WI38 (cell line): ENCODE measurements at regions not wholly inside any gene's neighbourhood (a gene's known extent, or its start where the extent isn't known, plus 50 kb on each side); places are given as distances from the start of the nearest gene placed in this dataset.

Experiments
- H3K4me3 ChIP-seq: 2 replicates; pipeline ENCODE4 v1.5.1; 2011; ENCODE audit warnings: low read depth, mild to moderate bottlenecking, control low read depth, low read length
- CTCF ChIP-seq: IDR thresholded peaks from 2 replicates; pipeline ENCODE4 v1.5.1; 2012; ENCODE audit warnings: low read depth, mild to moderate bottlenecking, control low read depth, low read length

GRCh38 chr21:28337315-28337714 lies 655.4 kb downstream of the LTN1 start:
- TF ChIP-seq CTCF = no peak
- H3K4me3 ChIP-seq = no peak overlapping the region

GRCh38 chr21:28336314-28336713 lies 656.4 kb downstream of the LTN1 start:
- TF ChIP-seq CTCF = peak; percentile 20; the same call in 1 of the 2 replicates
- H3K4me3 ChIP-seq = no peak overlapping the region

- TF ChIP-seq CTCF = no peak
- H3K4me3 ChIP-seq = no peak overlapping the region
These were observed 658.3 kb downstream of the LTN1 start for GRCh38 chr21:28334407-28334806.

GRCh38 chr21:28333578-28334075 lies 659.0 kb downstream of the LTN1 start:
- TF ChIP-seq CTCF = no peak
- no peak overlapping the region for H3K4me3 ChIP-seq

GRCh38 chr21:28332796-28333195 lies 659.9 kb downstream of the LTN1 start:
- H3K4me3 ChIP-seq = no peak overlapping the region
- TF ChIP-seq CTCF = no peak

- no peak overlapping the region for H3K4me3 ChIP-seq
- TF ChIP-seq CTCF = no peak
These were observed 667.1 kb downstream of the LTN1 start for GRCh38 chr21:28325618-28326017.

GRCh38 chr21:28324690-28325089 lies 668.0 kb downstream of the LTN1 start:
- TF ChIP-seq CTCF = no peak
- no peak overlapping the region for H3K4me3 ChIP-seq
